ENCODE measurements at regions not wholly inside any gene's neighbourhood (a gene's known extent, or its start where the extent isn't known, plus 50 kb on each side); places are given as distances from the start of the nearest gene placed in this dataset.

DNA sequence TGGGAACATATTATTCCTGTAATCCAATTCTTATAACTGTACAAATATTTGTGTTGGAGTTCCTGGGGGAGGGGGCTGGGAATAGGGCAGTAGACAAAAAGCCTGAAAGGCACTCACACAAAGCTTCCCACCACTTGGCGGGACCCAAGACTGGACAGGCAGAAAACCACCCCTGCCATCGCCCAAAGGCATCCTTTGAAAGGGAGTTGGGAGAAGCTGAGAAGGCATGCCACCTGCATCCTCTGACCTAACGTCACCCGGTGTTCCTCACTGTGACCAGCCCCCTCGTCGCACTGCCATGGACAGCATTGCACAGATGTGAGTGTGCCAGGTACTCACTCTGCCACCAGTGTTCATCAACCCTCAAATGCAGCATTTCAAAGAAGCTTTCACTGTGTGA lies 80.6 kb upstream of the SMIM23 start (continued):
- no peak for TF ChIP-seq MAFK (IDR thresholded peaks at IDR 0.05; ENCODE audit: low read depth, low read length)
- no peak for TF ChIP-seq TEAD4 (IDR thresholded peaks at IDR 0.05; ENCODE audit: low read depth, low read length)
- TF ChIP-seq POU5F1 (IDR thresholded peaks at IDR 0.05; ENCODE audit: low read depth, low read length), result no peak
- no peak for TF ChIP-seq SUZ12 (IDR thresholded peaks at IDR 0.05; ENCODE audit: low read length)
- TF ChIP-seq CBX8 (IDR thresholded peaks at IDR 0.05; ENCODE audit: borderline replicate concordance, low read depth, low read length), result no peak
- no peak for TF ChIP-seq RAD21 (IDR thresholded peaks at IDR 0.05 in 1 of 2, conservative IDR thresholded peaks at IDR 0.05 in 1 of 2; ENCODE audit: low read depth in 2 of 2, low read length in 2 of 2)

Measured in H1 (cell line).